GM23338 (cell line): ENCODE measurements at regions not wholly inside any gene's neighbourhood (a gene's known extent, or its start where the extent isn't known, plus 50 kb on each side); places are given as distances from the start of the nearest gene placed in this dataset.

Source experiments
- ATAC-seq: fragments of 200-7000 bp; cut with Tn5 transposase; 3 replicates; pipeline ENCODE4 v1.9.1; 2020
- DNase-seq: peaks from one replicate; pipeline ENCODE4 v3.0.0-alpha.2; 2015; ENCODE audit warnings: low spot score
- H2AFZ ChIP-seq: fragments of 200-600 bp; sonication (generic); 2 replicates; pipeline ENCODE4 v1.8.0; 2016; ENCODE audit warnings: antibody characterized with exemption, mild to moderate bottlenecking, moderate library complexity
- H3F3A ChIP-seq: fragments of 200-600 bp; sonication (generic); replicated peaks from 2 replicates; pipeline ENCODE4 v1.8.0; 2017; ENCODE audit warnings: antibody characterized with exemption, mixed run types, low read depth
- H3K27ac ChIP-seq: fragments of 200-600 bp; sonication (generic); 2 replicates; pipeline ENCODE4 v1.6.1; 2016; ENCODE audit warnings: low read depth
- H3K27me3 ChIP-seq: fragments of 200-600 bp; sonication (generic); 2 replicates; pipeline ENCODE4 v1.8.0; 2016; ENCODE audit warnings: mild to moderate bottlenecking, mixed run types, moderate library complexity; ENCODE audit not compliant: insufficient read depth
- H3K36me3 ChIP-seq: fragments of 200-600 bp; sonication (generic); 2 replicates; pipeline ENCODE4 v1.8.0; 2016; ENCODE audit warnings: mild to moderate bottlenecking; ENCODE audit not compliant: insufficient read depth
- H3K4me1 ChIP-seq: fragments of 200-600 bp; sonication (generic); 2 replicates; pipeline ENCODE4 v1.8.0; 2016; ENCODE audit warnings: mild to moderate bottlenecking, moderate library complexity; ENCODE audit not compliant: insufficient read depth
- H3K4me2 ChIP-seq: fragments of 200-600 bp; sonication (generic); 2 replicates; pipeline ENCODE4 v1.7.1; 2017; ENCODE audit warnings: mixed run types
- H3K4me3 ChIP-seq: fragments of 200-600 bp; sonication (generic); 2 replicates; pipeline ENCODE4 v1.6.1; 2016; ENCODE audit warnings: mixed run types
- H3K79me2 ChIP-seq: fragments of 200-600 bp; sonication (generic); replicated peaks from 2 replicates; pipeline ENCODE4 v1.8.0; 2017; ENCODE audit warnings: mild to moderate bottlenecking; ENCODE audit not compliant: insufficient read depth
- H3K9me2 ChIP-seq: fragments of 200-600 bp; sonication (generic); 2 replicates; pipeline ENCODE4 v1.8.0; 2017; ENCODE audit not compliant: insufficient read depth
- H4K20me1 ChIP-seq: fragments of 200-600 bp; sonication (generic); replicated peaks from 2 replicates; pipeline ENCODE4 v1.8.0; 2017; ENCODE audit warnings: mild to moderate bottlenecking; ENCODE audit not compliant: insufficient read depth
- H3K27ac Mint-ChIP-seq: 2 replicates; pipeline ENCODE4 v1.8.0; 2020; ENCODE audit warnings: inconsistent platforms, mild to moderate bottlenecking, moderate library complexity, mixed read lengths
- H3K27me3 Mint-ChIP-seq: 3 replicates; pipeline ENCODE4 v1.8.0; 2022; ENCODE audit warnings: low read depth, mild to moderate bottlenecking, moderate library complexity, mixed read lengths, inconsistent platforms; ENCODE audit not compliant: insufficient read depth, poor library complexity
- H3K36me3 Mint-ChIP-seq: 3 replicates; pipeline ENCODE4 v1.8.0; 2021; ENCODE audit warnings: low read depth, mild to moderate bottlenecking, inconsistent platforms, moderate library complexity, mixed read lengths
- H3K4me1 Mint-ChIP-seq: 3 replicates; pipeline ENCODE4 v1.8.0; 2020; ENCODE audit warnings: mild to moderate bottlenecking, inconsistent platforms, mixed read lengths
- H3K4me3 Mint-ChIP-seq: 3 replicates; pipeline ENCODE4 v1.8.0; 2021; ENCODE audit warnings: moderate library complexity, mild to moderate bottlenecking, inconsistent platforms, mixed read lengths
- H3K9me3 Mint-ChIP-seq: 3 replicates; pipeline ENCODE4 v1.8.0; 2020; ENCODE audit warnings: moderate library complexity, mild to moderate bottlenecking, inconsistent platforms, mixed read lengths
- CREB1 ChIP-seq: fragments of 250-450 bp; sonication (Bioruptor Pico); IDR thresholded peaks from 2 replicates; pipeline ENCODE4 v1.5.0; 2020; ENCODE audit warnings: low read depth, mild to moderate bottlenecking, moderate library complexity
- CTCF ChIP-seq, 2 experiments: fragments of 200-600 bp in 1 of 2; sonication (generic) in 1 of 2; conservative IDR thresholded peaks; 2 replicates each; pipeline versions ENCODE4 v1.5.1 to v1.6.1; 2016 to 2017; ENCODE audit warnings: antibody characterized with exemption in 2 of 2, low read depth in 2 of 2, mild to moderate bottlenecking in 2 of 2, moderate library complexity in 1 of 2
- ETS1 ChIP-seq: IDR thresholded peaks from 2 replicates; pipeline ENCODE4 v1.6.1; 2016; ENCODE audit warnings: antibody characterized with exemption
- EZH2 ChIP-seq: fragments of 200-600 bp; sonication (generic); IDR thresholded peaks from one replicate; pipeline ENCODE4 v1.8.0; 2017; ENCODE audit warnings: antibody characterized with exemption, mild to moderate bottlenecking, low read depth; ENCODE audit not compliant: unreplicated experiment
- EZH2phosphoT487 ChIP-seq: fragments of 200-600 bp; sonication (generic); IDR thresholded peaks from one replicate; pipeline ENCODE4 v1.8.1; 2018; ENCODE audit warnings: antibody characterized with exemption; ENCODE audit not compliant: unreplicated experiment
- JUNB ChIP-seq: IDR thresholded peaks from one replicate; pipeline ENCODE4 v1.6.1; 2016; ENCODE audit warnings: antibody characterized with exemption; ENCODE audit not compliant: unreplicated experiment
- POLR2AphosphoS5 ChIP-seq: IDR thresholded peaks from 2 replicates; pipeline ENCODE4 v1.6.1; 2016; ENCODE audit warnings: antibody characterized with exemption, low read depth
- REST ChIP-seq: IDR thresholded peaks from one replicate; pipeline ENCODE4 v1.6.1; 2018; ENCODE audit warnings: antibody characterized with exemption; ENCODE audit not compliant: unreplicated experiment
- STAT1 ChIP-seq: IDR thresholded peaks from one replicate; pipeline ENCODE4 v1.6.1; 2016; ENCODE audit warnings: antibody characterized with exemption; ENCODE audit not compliant: unreplicated experiment
- ZNF114 ChIP-seq: fragments of 250-450 bp; sonication (Bioruptor Pico); IDR thresholded peaks from 2 replicates; pipeline ENCODE4 v1.5.0; 2020; ENCODE audit warnings: mild to moderate bottlenecking, moderate library complexity
- ZNF331 ChIP-seq: fragments of 250-450 bp; sonication (Bioruptor Pico); IDR thresholded peaks from 2 replicates; pipeline ENCODE4 v1.5.0; 2020; ENCODE audit warnings: low read depth, mild to moderate bottlenecking, moderate library complexity
- ZNF462 ChIP-seq: fragments of 250-450 bp; sonication (Bioruptor Pico); IDR thresholded peaks from 2 replicates; pipeline ENCODE4 v1.5.0; 2020; ENCODE audit warnings: mild to moderate bottlenecking, moderate library complexity

- 0 out of 2 replicates have a peak, but pooled peaks cover 2% of the 10 kb centered on the region for H3K9me2 ChIP-seq
- peaks cover 17% of the 10 kb centered on the region; the same call in 1 of the 2 replicates for H3K4me1 ChIP-seq
- H3K27ac Mint-ChIP-seq = no peak overlapping the region
- H3K4me2 ChIP-seq = no peak overlapping the region
- no peak overlapping the region for H3K27ac ChIP-seq
- H3K4me1 Mint-ChIP-seq = peaks cover 19% of the 10 kb centered on the region
- no peaks in the 10 kb centered on the region for H3K36me3 ChIP-seq
- no peaks in the 10 kb centered on the region for H3K36me3 Mint-ChIP-seq
- H3K79me2 ChIP-seq = no peaks in the 10 kb centered on the region
- H3K27me3 Mint-ChIP-seq = no peaks in the 10 kb centered on the region
- no peaks in the 10 kb centered on the region for H3F3A ChIP-seq
- H4K20me1 ChIP-seq = no peaks in the 10 kb centered on the region
- H3K4me3 Mint-ChIP-seq = no peak overlapping the region
- peak overlapping the region; percentile 32 for H2AFZ ChIP-seq
- no peak for ATAC-seq
- TF ChIP-seq ZNF462 (CRISPR knock-in tag) (no peak), REST (no peak), EZH2 (no peak), STAT1 (no peak), ZNF114 (CRISPR knock-in tag) (no peak), EZH2phosphoT487 (no peak), JUNB (no peak), CTCF (conservative IDR thresholded peaks at IDR 0.05; ENCODE audit: low read depth in 2 of 2) (no peak), ETS1 (no peak), POLR2AphosphoS5 (no peak), ZNF331 (CRISPR knock-in tag) (no peak), CREB1 (CRISPR knock-in tag) (no peak)
- no peak for DNase-seq
- no peaks in the 10 kb centered on the region for H3K9me3 Mint-ChIP-seq
- H3K4me3 ChIP-seq = no peak overlapping the region
- no peaks in the 10 kb centered on the region for H3K27me3 ChIP-seq
These were observed 93.5 kb upstream of the KIAA1217 start for GRCh38 chr10:24115403-24115802.
